Skin of body (tissue), 1 donor: ENCODE measurements at regions not wholly inside any gene's neighbourhood (a gene's known extent, or its start where the extent isn't known, plus 50 kb on each side); places are given as distances from the start of the nearest gene placed in this dataset.

Experiments used
- DNase-seq: peaks from one replicate; lab custom pipeline; 2025; lab: John Stamatoyannopoulos, UW

DNA sequence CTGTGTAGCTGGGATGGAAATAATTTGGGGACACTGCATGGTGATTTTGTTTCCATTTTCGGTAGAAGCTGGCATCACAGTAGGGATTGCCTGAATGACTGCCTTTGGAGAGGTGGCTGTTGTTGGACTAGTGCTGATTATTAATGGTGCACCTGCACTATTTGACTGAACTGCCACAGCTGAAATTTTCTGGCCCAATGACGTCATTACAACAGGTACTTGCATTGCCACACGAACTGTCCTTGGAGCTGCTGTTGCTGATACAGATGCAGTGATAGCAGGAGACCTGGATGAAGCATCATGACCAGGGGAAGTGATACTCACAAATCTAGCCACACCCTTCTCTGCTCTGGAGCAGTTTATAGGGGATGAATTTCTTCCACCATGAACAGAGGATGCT is 95.6 kb upstream of the FOXC1 start:
- no peak for DNase-seq

DNA sequence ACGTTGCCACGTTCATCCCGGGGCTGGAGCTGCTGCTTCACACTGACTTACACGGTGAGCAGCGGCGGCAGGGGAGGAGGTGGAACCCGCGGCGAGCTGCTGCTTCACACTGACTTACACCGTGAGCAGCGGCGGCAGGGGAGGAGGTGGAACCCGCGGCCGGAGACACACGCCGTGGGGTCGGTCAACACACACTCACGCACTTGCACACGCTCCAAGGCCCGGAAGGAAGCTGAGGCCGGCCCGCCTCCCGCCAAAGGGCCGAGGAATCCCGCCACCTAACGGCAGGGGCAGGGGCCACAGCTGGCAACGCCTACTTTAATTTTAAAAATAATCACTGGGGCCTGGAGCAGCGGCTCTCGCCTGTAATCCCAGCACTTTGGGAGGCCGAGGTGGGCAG is 94.4 kb upstream of the FOXC1 start:
- no peak for DNase-seq

DNA sequence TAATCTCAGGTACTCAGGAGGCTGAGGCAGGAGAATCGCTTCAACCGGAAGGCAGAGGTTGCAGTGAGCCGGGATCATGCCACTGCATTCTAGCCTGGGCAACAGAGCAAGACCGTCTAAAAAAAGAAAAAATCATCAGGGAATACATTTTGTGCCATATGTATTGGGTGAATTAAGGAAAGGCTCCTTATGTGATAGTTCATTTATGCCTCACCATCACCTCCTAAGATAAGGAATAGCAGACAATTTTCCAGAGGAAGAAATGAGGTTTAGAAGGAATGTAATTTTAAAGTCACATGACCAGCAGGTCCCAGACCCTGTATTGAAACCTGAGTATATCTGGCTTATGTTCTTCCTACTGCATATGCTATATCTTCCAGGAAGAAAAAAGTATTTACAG is 93.9 kb upstream of the FOXC1 start:
- DNase-seq = no peak

DNA sequence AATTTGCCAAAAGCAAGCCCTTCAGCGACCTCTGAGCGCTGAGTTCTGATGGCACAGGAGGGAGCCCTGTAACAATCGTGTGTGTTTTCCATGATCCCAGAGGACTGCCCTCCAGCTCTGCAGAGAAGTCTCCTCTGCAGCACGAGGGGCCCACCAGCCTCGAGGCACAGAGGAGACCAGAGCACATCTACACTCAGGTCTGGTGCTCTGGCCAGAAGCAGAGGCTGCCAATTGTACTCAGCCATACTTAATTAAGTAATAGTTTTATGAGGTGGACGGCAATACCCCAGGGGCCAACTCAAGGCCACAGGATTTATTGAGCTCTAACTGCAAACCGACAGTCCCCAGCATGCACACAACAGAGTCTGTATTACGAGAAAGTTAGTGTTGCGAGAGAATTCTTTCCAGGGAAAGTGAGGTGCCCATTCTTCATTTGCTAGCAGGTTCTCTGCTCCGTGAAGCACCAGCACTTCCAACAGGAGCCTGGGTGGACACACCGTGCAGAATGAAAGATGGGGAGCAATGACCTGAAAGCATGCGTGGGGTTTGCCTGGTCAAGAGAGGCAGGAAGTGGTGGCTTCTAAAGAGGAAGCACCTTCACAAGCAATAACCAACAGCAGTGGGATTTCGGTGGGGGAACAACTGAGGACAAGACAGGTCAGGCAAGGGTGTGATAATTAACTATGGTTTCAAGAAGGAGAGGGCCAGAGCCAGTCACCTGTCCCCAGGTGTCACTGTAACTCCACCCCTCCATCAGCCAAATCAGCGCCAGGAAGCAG is 92.8 kb upstream of the FOXC1 start:
- no peak for DNase-seq

DNA sequence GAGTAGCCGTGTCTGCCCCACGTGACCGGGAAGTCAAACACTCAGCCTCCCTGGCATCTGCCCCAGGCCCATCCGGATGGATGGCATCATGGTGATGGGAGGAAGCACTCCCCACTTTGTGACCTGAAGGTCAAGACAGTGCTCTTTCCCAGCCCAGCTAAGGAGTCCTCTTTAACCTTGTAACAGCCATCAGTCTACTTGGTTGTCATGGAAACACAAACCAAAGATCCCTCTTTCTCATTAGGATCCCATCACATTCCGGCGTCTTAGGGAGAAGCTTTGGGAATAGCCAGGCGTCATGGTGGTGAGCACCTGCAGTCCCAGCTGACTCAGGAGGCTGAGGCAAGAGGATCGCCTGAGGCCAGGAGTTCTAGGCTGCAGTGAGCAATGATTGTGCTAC is 90.9 kb upstream of the FOXC1 start:
- DNase-seq = no peak

DNA sequence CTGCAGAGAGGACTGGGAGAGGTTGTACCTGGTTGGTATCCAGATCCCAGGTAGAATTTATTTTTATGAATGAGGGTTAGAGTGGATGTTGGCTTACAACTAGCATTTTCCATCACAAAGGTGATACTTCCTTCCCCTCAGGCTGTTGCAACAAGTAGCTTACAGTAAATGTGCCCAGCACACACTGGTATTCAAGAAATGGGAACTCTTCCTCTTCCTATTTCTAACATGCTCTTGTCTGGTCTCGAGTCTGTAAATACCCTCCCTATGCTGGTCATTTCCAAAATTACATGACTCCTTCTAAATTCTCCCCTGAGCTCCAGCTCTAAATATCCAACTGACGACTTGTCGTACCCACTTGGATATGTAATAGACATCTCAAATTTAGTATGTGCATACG is 90.1 kb upstream of the FOXC1 start:
- DNase-seq = no peak

DNA sequence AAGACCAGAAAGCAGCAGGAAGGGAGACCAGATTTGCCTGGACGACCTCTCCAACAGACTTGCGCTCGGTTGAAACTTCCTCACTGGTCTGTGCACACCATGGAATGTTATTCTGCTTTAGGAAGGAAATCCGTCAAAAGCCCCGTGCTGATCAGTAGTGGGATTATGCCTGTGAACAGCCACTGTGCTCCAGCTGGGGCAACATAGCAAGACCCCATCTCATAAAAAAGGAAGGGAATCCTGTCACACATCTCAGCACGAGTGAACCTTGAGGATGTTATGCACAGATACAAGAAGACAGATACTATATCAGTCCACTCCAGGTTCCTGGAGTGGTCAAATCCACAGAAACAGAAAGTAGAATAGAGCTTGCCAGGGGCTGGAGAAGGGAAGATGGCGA is 86.9 kb upstream of the FOXC1 start:
- no peak for DNase-seq

DNA sequence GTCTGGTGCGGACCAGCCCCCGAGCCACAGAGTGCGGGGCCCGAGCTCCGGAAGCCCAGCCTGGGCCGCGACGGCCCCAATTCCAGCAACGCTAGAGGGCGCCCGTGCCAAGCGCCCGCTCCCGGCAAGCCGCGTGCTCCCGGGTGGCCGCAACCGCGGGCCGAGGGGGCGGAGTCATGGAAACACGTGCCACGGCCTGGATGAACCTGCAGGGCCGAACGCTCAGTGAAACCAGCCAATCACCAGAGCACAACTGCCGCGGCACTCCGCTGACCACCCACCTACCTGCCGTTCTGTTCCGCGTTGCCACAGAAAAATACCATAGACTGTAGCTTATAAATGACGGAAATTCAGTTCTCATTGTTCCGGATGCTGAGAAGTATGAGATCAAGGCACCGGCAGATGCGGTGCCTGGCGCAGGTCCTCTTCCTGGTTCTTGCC is 85.7 kb upstream of the FOXC1 start:
- DNase-seq = peak; percentile 29

DNA sequence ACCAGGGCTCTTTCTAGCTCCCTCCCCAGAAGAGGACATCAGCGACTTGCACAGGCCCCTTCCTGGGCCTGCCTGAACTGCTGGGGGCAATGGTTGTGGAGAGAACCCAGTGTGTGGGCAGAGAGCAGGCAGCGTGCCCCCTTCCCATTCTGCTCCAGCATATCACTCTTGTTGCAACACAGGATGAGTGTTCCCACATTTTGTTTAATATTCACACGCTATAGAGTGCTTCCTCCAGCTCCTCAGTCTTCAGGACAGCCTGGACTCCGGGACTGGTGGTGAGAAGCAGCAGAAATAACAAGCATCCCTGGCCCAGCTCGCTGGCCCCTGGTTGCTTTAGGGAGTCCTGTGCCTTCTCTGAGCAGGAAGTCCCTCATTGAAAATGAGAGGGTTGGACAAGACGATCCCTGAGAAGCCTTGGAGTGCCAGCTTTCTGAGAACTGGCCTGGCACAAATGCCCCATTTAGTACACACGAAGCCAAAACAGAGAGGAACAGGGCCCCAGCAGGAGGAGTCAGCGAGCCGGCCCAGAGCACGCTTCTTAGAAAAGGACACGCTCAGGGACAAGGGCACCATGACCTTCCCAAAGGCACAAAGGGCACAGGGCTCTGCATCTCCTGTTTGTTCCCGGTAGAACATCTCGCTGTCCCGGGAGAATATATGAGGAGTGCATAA is 84.2 kb upstream of the FOXC1 start:
- DNase-seq = no peak

DNA sequence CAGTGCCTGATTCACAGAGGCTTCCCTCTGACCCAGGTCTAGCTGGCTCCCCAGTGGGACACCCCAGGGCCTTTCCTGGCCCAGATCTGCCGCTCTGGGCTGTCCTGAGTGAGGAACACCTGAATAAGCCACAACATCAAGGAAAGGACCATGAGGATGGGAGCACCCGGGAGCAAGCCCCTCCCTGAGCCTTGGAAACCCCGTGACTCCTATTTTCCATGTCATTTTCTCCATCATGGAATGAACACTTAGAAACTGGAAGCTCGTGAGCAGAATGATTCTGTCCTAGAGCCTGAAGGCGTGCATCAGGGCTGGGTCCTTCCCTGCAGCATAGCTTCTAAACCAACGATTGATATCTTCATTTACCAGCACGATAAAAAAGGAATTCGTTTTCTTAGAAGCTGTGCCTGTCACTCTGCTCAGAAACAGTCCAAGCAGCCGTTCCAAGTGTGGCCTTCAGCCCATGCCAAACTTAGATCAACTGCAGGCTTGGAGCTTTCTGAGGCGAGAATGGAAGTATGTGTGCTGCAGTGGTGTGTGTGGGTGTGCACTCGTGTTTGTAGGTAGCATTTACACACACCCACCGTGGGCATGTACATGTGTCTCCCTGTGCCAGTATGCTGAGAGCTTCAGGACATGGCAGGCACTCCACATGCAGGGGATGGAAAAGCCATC is 83.2 kb upstream of the FOXC1 start:
- peak; percentile 51 for DNase-seq

DNA sequence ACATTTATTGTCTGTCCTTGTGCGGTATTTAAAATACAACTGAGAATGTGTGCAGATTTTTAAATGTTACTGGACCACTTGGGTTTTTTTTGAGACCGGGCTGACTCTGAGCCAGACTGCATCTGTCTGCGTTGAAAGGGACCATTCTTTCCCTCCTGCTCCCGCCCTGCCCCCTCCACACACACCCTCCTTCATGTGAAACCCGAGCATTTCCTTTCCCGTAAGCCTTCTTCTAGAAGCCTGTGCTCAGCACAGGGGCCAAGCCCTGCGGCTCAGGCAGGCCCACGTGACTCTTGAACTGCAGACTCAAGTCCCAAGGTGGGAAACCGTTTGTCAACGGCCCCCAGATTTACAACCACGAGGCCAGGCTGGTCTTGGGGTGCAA is 82.7 kb upstream of the FOXC1 start:
- DNase-seq = peak; percentile 64

DNA sequence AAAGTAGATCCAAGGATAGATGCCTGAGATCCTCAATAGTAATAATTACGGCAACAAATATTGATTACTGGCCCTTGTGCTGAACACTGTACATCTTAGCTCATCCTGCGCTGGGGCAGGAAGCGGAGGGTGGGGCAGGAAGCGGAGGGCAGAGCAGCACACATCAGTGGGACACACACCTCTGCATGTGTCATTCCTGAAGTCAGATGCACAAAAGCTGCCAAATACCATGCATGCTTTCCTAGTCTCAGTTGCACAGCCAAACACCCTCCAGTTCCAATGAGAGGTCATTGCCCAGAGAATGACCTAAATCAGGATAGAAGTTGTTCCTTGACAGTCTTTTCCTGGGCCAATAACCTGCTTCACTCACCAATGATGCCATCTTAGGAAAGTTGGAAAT is 74.4 kb upstream of the FOXC1 start:
- no peak for DNase-seq

DNA sequence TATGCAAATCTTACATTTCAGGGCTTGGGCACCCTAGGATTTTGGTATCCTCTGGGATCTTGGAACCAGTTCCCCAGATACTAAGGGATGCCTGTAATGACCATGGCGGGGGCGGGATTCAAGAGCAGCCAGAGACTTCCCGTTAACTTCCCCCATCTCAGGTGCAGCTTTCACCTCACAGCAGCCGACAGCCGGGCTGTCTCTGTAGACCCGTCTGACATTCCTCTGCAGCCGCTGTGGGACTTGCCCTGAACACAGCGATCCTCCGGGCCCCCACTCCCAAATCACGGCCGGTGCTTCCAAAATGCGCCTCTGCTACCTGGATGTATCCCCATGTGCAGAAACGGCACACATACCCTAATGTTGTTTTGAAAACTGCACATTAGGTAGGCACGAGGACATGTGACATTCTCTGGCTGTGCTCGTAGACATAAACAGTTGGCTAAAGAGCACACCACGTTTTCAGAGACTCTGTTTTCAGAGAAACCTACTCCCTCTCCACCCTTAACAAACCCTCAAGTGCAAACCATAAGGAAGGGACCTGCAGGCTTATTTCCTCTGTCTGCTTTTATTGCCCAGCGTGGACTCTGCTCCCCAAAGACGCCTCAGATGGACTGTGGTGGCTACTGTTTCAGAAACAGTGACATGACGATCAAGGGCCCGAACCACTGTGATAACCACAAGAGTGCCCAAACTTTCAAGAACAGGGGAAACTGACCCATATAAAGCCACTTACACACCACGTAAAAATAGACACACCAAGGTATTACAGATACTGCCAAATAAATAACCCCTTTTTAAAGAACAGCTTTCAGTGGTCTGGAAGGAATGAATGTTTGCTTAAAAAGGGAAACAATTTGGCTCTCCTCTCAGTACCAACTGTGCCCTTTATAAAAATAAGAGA is 72.9 kb upstream of the FOXC1 start:
- DNase-seq = no peak

DNA sequence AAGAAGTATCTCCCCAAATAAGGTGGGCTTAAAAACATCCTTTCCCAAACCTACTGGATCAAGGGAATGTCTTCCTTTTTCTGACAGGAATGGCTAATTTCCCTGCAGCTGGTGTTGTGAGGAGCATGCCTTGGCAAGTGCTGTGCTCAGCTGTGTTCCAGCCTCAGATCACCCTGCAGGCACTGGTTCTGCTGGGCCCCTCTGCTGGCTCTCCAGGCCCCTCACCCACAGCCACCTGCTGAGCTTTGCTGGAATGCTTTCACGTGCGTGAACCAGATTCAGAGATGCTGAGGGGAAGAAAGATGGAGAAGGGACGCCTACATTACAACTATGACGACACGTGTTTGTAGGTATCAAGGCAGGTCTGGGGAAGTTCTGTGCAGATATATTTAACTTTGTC is 71.3 kb upstream of the FOXC1 start:
- DNase-seq = no peak

DNA sequence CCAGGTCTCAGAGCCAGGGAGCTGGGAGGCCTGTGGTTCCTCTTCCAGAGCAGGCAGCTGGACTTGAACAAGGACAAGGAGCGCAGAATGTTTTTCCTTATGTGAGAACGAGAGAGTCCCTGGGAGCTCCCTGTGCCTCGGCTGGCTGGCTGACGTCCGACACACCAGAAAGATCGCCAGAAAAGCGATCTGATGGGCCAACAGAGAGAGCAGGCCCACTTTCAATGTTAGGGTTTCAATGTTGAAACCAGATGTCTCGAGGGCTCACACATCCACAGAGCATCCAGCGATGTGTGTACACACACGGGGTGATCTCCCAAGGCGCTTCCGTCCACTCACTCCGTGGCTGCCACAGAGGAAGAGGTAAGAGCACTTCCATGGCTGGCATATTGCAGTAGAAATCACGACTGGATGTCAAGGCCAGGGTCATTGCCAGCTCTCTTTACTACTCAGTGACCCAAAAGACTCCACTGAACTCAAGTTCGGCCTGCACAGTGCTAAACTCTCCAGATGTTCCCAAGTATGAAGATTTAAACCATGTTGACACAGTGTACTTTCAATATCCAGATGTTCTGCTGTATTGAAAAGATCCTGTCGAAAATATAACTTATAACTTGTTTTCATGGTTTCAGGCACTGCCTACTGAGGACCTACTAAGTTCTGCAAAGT is 70.8 kb upstream of the FOXC1 start:
- peak; percentile 76 for DNase-seq

DNA sequence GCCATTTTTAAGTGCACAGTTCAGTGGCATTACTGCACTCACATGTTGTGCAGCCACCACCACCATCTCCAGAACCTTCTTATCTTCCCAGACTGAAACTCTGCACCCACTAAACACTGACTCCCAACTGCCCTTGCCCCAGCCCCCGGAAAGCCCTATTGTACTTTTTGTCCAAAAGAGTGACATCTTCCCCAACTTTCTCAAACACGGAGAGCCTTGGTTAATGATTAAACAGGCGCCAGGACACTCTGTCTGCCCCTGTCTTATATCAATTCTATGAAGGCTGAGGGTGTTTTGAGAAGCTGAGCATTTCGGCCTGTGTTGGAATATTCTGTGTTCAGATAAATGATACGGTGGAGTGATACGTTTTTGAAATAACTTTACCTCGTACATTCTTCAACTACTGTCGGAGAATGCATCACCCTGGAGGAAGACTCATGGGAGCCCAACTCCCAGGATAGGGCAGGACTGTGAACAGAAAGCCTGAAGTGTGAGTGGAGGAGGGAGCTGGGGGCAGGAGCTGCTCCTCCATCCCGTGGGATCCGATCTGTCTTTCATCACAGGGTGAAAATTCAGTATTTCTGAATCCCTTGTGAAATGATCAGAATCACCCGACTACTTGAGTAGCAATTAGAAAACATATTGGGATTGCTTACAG is 68.7 kb upstream of the FOXC1 start:
- no peak for DNase-seq

DNA sequence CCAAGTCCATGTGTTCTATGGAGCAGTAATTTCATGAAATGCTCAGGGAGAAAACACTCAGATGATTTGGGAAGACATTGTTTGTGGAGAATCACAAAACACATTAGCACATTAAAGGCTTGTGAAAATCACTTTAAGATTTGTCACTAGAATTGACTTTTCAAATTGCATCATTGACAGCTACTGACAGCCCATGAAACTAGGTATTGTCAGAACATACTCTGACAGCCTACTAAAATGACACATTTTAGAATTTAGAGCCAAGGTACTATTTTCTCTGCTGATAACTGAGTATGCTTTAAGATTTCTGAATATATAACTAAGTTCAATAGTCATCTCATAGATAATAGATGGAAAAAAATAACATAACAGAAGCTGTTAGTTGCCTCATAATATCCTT is 67.4 kb upstream of the FOXC1 start:
- DNase-seq = no peak

DNA sequence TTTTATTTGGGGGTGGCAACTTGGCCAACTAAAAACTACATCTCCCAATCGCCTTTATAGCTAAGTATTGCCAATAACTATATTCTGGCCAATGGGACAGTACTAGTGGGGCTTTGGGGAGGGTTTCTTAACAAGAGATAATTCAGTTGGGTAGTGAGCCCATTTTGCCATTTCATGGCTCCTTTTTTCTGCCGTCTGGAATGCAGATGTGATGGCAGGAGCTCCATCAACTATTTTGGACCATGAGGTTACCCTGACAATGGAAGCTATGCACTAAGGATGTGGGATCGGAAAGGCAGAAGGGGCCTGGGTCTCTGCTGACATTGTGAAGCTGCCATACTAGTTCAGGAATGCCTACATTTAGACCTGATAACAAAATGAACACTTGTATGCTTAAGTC is 67.0 kb upstream of the FOXC1 start:
- DNase-seq = no peak

DNA sequence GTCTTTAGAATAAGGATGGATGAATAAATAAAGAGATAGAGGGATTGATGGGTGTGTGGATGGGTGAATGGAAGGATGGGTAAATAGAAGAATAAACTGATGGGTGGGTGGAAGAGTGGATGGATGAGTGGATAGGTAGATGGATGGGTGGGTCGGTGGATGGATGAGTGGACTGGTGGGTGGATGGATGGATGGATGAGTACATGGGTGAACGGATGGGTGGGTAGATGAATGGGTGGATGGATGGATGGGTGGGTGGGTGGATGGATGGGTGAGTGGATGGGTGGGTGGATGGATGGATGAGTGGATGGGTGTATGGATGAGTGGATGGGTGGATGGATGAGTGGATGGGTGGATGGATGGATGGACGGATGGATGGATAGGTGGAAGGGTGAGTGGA is 65.7 kb upstream of the FOXC1 start:
- DNase-seq = no peak

DNA sequence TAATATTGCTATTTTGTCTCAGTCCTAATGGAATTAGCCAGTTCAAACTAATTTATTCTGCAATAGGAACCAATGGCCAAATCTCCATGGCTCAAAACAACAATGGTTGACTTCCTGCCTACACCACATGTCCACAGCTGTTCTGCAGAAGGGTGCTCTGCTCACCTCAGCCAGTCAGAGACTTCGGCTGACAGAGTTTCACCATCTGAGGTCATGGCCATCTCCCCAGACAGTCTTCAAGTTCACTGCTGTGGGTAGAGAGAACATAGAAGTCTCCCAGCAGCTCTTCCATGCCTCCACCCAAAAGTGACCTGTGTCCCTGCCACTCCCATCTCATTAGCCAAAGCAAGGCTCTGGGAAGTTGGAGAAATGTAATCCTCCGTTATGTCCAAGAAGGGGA is 65.1 kb upstream of the FOXC1 start:
- no peak for DNase-seq

DNA sequence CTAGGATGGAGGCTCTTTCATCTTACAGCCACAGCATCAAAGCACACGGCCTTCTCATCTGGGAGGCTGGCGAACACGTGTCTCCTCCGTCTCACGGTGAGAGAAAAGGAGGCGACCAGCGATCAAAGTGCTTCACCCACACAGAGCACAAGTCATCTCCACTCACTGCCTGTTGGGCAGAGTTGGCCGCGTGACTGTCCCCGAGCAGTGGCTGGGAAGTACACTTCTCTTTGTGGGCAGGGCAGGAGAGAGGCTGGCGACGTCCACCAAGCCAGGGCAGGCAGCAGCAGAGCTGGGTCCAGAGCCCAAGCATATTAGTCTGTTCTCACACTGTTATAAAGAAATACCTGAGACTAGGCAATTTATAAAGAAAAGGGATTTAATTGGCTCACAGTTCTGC is 64.1 kb upstream of the FOXC1 start:
- DNase-seq = no peak
